ENCODE measurements at regions not wholly inside any gene's neighbourhood (a gene's known extent, or its start where the extent isn't known, plus 50 kb on each side); places are given as distances from the start of the nearest gene placed in this dataset.
"Not testable (repeated sequence)": the region's sequence is repeated elsewhere in the genome, so short reads cannot be mapped to it uniquely, and the experiment has no call there.

GRCh38 chr4:116627545-116627944 lies 457.8 kb downstream of the TRAM1L1 start:
- Histone ChIP-seq H2BK5ac (ENCODE audit: low read depth, low read length, poor library complexity, severe bottlenecking) (no peak overlapping the region), H3K4me1 (ENCODE audit: control insufficient read depth, insufficient read depth, low read depth, low read length) (no peaks in the 10 kb centered on the region), H4K8ac (ENCODE audit: low read length) (no peak overlapping the region), H3K27me3 (ENCODE audit: control insufficient read depth in 1 of 2, insufficient read depth in 1 of 2, low read length in 2 of 2) (no peaks in the 10 kb centered on the region), H2BK120ac (ENCODE audit: low read depth, low read length) (no peak overlapping the region), H3K23ac (ENCODE audit: low read length in 2 of 2) (no peak overlapping the region), H2AK5ac (ENCODE audit: low read length, severe bottlenecking) (no peak overlapping the region), H4K91ac (ENCODE audit: low read length) (no peak overlapping the region), H3K4ac (ENCODE audit: low read depth in 1 of 2, low read length in 2 of 2) (no peak overlapping the region), H3K4me2 (ENCODE audit: low read length, poor library complexity, severe bottlenecking) (no peak overlapping the region), H2BK12ac (ENCODE audit: low read length in 2 of 2) (no peak overlapping the region), H2BK15ac (ENCODE audit: low read depth, poor library complexity, severe bottlenecking) (no peak overlapping the region), H3K79me1 (replicated peaks; ENCODE audit: low read length, poor library complexity, severe bottlenecking) (no peaks in the 10 kb centered on the region), H2AFZ (ENCODE audit: low read depth, low read length) (no peak overlapping the region), H3K27ac (ENCODE audit: low read length, poor library complexity, severe bottlenecking) (no peak overlapping the region), H3K18ac (ENCODE audit: low read depth in 1 of 2, low read length in 2 of 2) (no peak overlapping the region), H3K9me3 (ENCODE audit: control insufficient read depth, low read length) (no peaks in the 10 kb centered on the region), H3K36me3 (ENCODE audit: control insufficient read depth in 1 of 2, insufficient read depth in 2 of 2, low read depth in 1 of 2, low read length in 2 of 2) (no peaks in the 10 kb centered on the region), H3K9ac (ENCODE audit: low read length) (no peak overlapping the region), H3K4me3 (ENCODE audit: insufficient read depth in 1 of 2, low read depth in 1 of 2, low read length in 2 of 2) (no peak overlapping the region), H3K14ac (ENCODE audit: low read length in 2 of 2) (no peak overlapping the region)
- WGBS, result 67% methylated on average over 1 of the region's 1 CpG
- DNase-seq, result no peak

- not testable (repeated sequence) for H3K27ac ChIP-seq (ENCODE audit: low read length, poor library complexity, severe bottlenecking); DNase-seq; H2AFZ ChIP-seq (ENCODE audit: low read depth, low read length); H2BK15ac ChIP-seq (ENCODE audit: low read depth, poor library complexity, severe bottlenecking); H2BK12ac ChIP-seq (ENCODE audit: low read length in 2 of 2); H3K4me3 ChIP-seq (ENCODE audit: insufficient read depth in 1 of 2, low read depth in 1 of 2, low read length in 2 of 2); H2BK120ac ChIP-seq (ENCODE audit: low read depth, low read length); H4K8ac ChIP-seq (ENCODE audit: low read length); H3K27me3 ChIP-seq (ENCODE audit: control insufficient read depth in 1 of 2, insufficient read depth in 1 of 2, low read length in 2 of 2); H3K14ac ChIP-seq (ENCODE audit: low read length in 2 of 2); H3K4me1 ChIP-seq (ENCODE audit: control insufficient read depth, insufficient read depth, low read depth, low read length); H3K23ac ChIP-seq (ENCODE audit: low read length in 2 of 2); H3K18ac ChIP-seq (ENCODE audit: low read depth in 1 of 2, low read length in 2 of 2); H3K36me3 ChIP-seq (ENCODE audit: control insufficient read depth in 1 of 2, insufficient read depth in 2 of 2, low read depth in 1 of 2, low read length in 2 of 2); H3K9ac ChIP-seq (ENCODE audit: low read length); H2BK5ac ChIP-seq (ENCODE audit: low read depth, low read length, poor library complexity, severe bottlenecking); H3K4me2 ChIP-seq (ENCODE audit: low read length, poor library complexity, severe bottlenecking); H4K91ac ChIP-seq (ENCODE audit: low read length); H3K4ac ChIP-seq (ENCODE audit: low read depth in 1 of 2, low read length in 2 of 2); H2AK5ac ChIP-seq (ENCODE audit: low read length, severe bottlenecking); H3K79me1 ChIP-seq (replicated peaks; ENCODE audit: low read length, poor library complexity, severe bottlenecking); H3K9me3 ChIP-seq (ENCODE audit: control insufficient read depth, low read length)
- WGBS, result 65% methylated on average over 8 of the region's 8 CpGs
Observed at GRCh38 chr4:116619508-116619907, 465.9 kb downstream of the TRAM1L1 start.

GRCh38 chr4:116618638-116619037 lies 466.7 kb downstream of the TRAM1L1 start:
- Histone ChIP-seq H2BK5ac (ENCODE audit: low read depth, low read length, poor library complexity, severe bottlenecking) (no peak overlapping the region), H4K91ac (ENCODE audit: low read length) (no peak overlapping the region), H3K18ac (ENCODE audit: low read depth in 1 of 2, low read length in 2 of 2) (no peak overlapping the region), H2AK5ac (ENCODE audit: low read length, severe bottlenecking) (no peak overlapping the region), H2BK120ac (ENCODE audit: low read depth, low read length) (no peak overlapping the region), H2BK12ac (ENCODE audit: low read length in 2 of 2) (no peak overlapping the region), H3K36me3 (ENCODE audit: control insufficient read depth in 1 of 2, insufficient read depth in 2 of 2, low read depth in 1 of 2, low read length in 2 of 2) (no peaks in the 10 kb centered on the region), H3K27me3 (ENCODE audit: control insufficient read depth in 1 of 2, insufficient read depth in 1 of 2, low read length in 2 of 2) (no peaks in the 10 kb centered on the region), H2BK15ac (ENCODE audit: low read depth, poor library complexity, severe bottlenecking) (no peak overlapping the region), H4K8ac (ENCODE audit: low read length) (no peak overlapping the region), H3K79me1 (replicated peaks; ENCODE audit: low read length, poor library complexity, severe bottlenecking) (no peaks in the 10 kb centered on the region), H3K4me1 (ENCODE audit: control insufficient read depth, insufficient read depth, low read depth, low read length) (no peaks in the 10 kb centered on the region), H3K14ac (ENCODE audit: low read length in 2 of 2) (no peak overlapping the region), H3K9me3 (ENCODE audit: control insufficient read depth, low read length) (no peaks in the 10 kb centered on the region), H3K4me2 (ENCODE audit: low read length, poor library complexity, severe bottlenecking) (no peak overlapping the region), H3K4ac (ENCODE audit: low read depth in 1 of 2, low read length in 2 of 2) (no peak overlapping the region), H3K27ac (ENCODE audit: low read length, poor library complexity, severe bottlenecking) (no peak overlapping the region), H3K23ac (ENCODE audit: low read length in 2 of 2) (no peak overlapping the region), H3K9ac (ENCODE audit: low read length) (no peak overlapping the region), H2AFZ (ENCODE audit: low read depth, low read length) (no peak overlapping the region), H3K4me3 (ENCODE audit: insufficient read depth in 1 of 2, low read depth in 1 of 2, low read length in 2 of 2) (no peak overlapping the region)
- DNase-seq, result no peak
- 8% methylated on average over 1 of the region's 1 CpG for WGBS

GRCh38 chr4:116603096-116603495 lies 482.3 kb downstream of the TRAM1L1 start:
- H3K4me1 ChIP-seq (ENCODE audit: control insufficient read depth, insufficient read depth, low read depth, low read length), result no peaks in the 10 kb centered on the region
- WGBS, result 46% methylated on average over 2 of the region's 2 CpGs
- no peak overlapping the region for H3K9ac ChIP-seq (ENCODE audit: low read length)
- no peak overlapping the region for H3K4me3 ChIP-seq (ENCODE audit: insufficient read depth in 1 of 2, low read depth in 1 of 2, low read length in 2 of 2)
- H3K79me1 ChIP-seq (replicated peaks; ENCODE audit: low read length, poor library complexity, severe bottlenecking), result no peaks in the 10 kb centered on the region
- H4K8ac ChIP-seq (ENCODE audit: low read length), result no peak overlapping the region
- no peak overlapping the region for H3K23ac ChIP-seq (ENCODE audit: low read length in 2 of 2)
- no peak overlapping the region for H2AK5ac ChIP-seq (ENCODE audit: low read length, severe bottlenecking)
- H4K91ac ChIP-seq (ENCODE audit: low read length), result no peak overlapping the region
- H3K36me3 ChIP-seq (ENCODE audit: control insufficient read depth in 1 of 2, insufficient read depth in 2 of 2, low read depth in 1 of 2, low read length in 2 of 2), result no peaks in the 10 kb centered on the region
- no peak overlapping the region for H3K14ac ChIP-seq (ENCODE audit: low read length in 2 of 2)
- no peak overlapping the region for H2BK12ac ChIP-seq (ENCODE audit: low read length in 2 of 2)
- H3K18ac ChIP-seq (ENCODE audit: low read depth in 1 of 2, low read length in 2 of 2), result no peak overlapping the region
- no peak overlapping the region for H3K4ac ChIP-seq (ENCODE audit: low read depth in 1 of 2, low read length in 2 of 2)
- H2BK120ac ChIP-seq (ENCODE audit: low read depth, low read length), result no peak overlapping the region
- H2BK5ac ChIP-seq (ENCODE audit: low read depth, low read length, poor library complexity, severe bottlenecking), result no peak overlapping the region
- H3K4me2 ChIP-seq (ENCODE audit: low read length, poor library complexity, severe bottlenecking), result no peak overlapping the region
- H3K27me3 ChIP-seq (ENCODE audit: control insufficient read depth in 1 of 2, insufficient read depth in 1 of 2, low read length in 2 of 2), result no peaks in the 10 kb centered on the region
- H2AFZ ChIP-seq (ENCODE audit: low read depth, low read length), result no peak overlapping the region
- no peak for DNase-seq
- no peak overlapping the region for H3K27ac ChIP-seq (ENCODE audit: low read length, poor library complexity, severe bottlenecking)
- no peak overlapping the region for H2BK15ac ChIP-seq (ENCODE audit: low read depth, poor library complexity, severe bottlenecking)
- peaks cover 2% of the 10 kb centered on the region for H3K9me3 ChIP-seq (ENCODE audit: control insufficient read depth, low read length)
